Panc1 (cell line): ENCODE measurements at regions not wholly inside any gene's neighbourhood (a gene's known extent, or its start where the extent isn't known, plus 50 kb on each side); places are given as distances from the start of the nearest gene placed in this dataset.

Experiments
- ATAC-seq: fragments of 200-7000 bp; cut with Tn5 transposase; 2 replicates; pipeline ENCODE4 v1.9.1; 2020; ENCODE audit warnings: mild to moderate bottlenecking, moderate library complexity
- BruUV-seq: library from RNA; stranded (reverse); fragments of 400-500 nt; replicated peaks from 2 replicates; lab custom pipeline; 2021; lab: Mats Ljungman, UMichigan
- CTCF ChIA-PET: fragments of 300-600 bp; sonication (Branson Sonifier 250); formaldehyde crosslinking; loops from one replicate; lab custom pipeline; 2022; ENCODE audit warnings: antibody characterized with exemption; lab: Charles Lee
- POLR2A ChIA-PET: fragments of 300-600 bp; sonication (Branson Sonifier 250); formaldehyde crosslinking; loops from one replicate; lab custom pipeline; 2022; ENCODE audit warnings: antibody characterized with exemption; lab: Charles Lee
- DNase-seq: peaks from one replicate; pipeline ENCODE4 v3.0.0-alpha.2; 2010; ENCODE audit warnings: low read depth, low spot score
- H3K27ac ChIP-seq: 2 replicates; pipeline ENCODE4 v1.5.1; 2011; ENCODE audit warnings: mild to moderate bottlenecking, low read length, inconsistent platforms
- H3K27me3 ChIP-seq: fragments of 200-500 bp; sonication (Bioruptor generic); 2 replicates; pipeline ENCODE4 v1.6.0; 2014; ENCODE audit warnings: low read length, inconsistent platforms; ENCODE audit not compliant: control insufficient read depth, insufficient read depth
- H3K36me3 ChIP-seq: fragments of 200-500 bp; sonication (Bioruptor generic); 2 replicates; pipeline ENCODE4 v1.5.1; 2014; ENCODE audit warnings: inconsistent platforms, mild to moderate bottlenecking, low read length, moderate library complexity; ENCODE audit not compliant: control insufficient read depth, insufficient read depth
- H3K4me1 ChIP-seq: 2 replicates; pipeline ENCODE4 v1.5.1; 2011; ENCODE audit warnings: inconsistent platforms, mild to moderate bottlenecking, low read length, moderate library complexity; ENCODE audit not compliant: control insufficient read depth, insufficient read depth
- H3K4me3 ChIP-seq, 2 experiments: 2 replicates each; pipeline ENCODE4 v1.5.1; 2011 to 2012; ENCODE audit warnings: low read depth in 2 of 2, low read length in 2 of 2, mild to moderate bottlenecking in 2 of 2, inconsistent platforms in 1 of 2, moderate library complexity in 1 of 2
- H3K9me3 ChIP-seq: fragments of 200-500 bp; sonication (Bioruptor generic); 2 replicates; pipeline ENCODE4 v1.5.1; 2014; ENCODE audit warnings: low read depth, mild to moderate bottlenecking, inconsistent platforms, low read length, moderate library complexity; ENCODE audit not compliant: control insufficient read depth, insufficient read depth
- POLR2AphosphoS5 ChIP-seq: IDR thresholded peaks from 2 replicates; pipeline ENCODE4 v1.6.1; 2012; ENCODE audit warnings: mild to moderate bottlenecking, low read depth, low read length, moderate library complexity
- REST ChIP-seq, 2 experiments: IDR thresholded peaks; 2 replicates each; pipeline ENCODE4 v1.6.1; 2011 to 2012; ENCODE audit warnings: low read depth in 2 of 2, control low read depth in 1 of 2, low read length in 1 of 2, mild to moderate bottlenecking in 1 of 2, moderate library complexity in 1 of 2; ENCODE audit not compliant: insufficient read depth in 1 of 2
- SIN3A ChIP-seq: IDR thresholded peaks from 2 replicates; pipeline ENCODE4 v1.6.1; 2012; ENCODE audit warnings: low read depth, mild to moderate bottlenecking, low read length, moderate library complexity, borderline replicate concordance; ENCODE audit not compliant: insufficient read depth
- TCF7L2 ChIP-seq: IDR thresholded peaks from 2 replicates; pipeline ENCODE4 v1.6.1; 2011; ENCODE audit warnings: mild to moderate bottlenecking, low read depth, low read length, inconsistent platforms
- in situ Hi-C: cut with HindIII; loops from 2 replicates; pipeline ENCODE4 v1.10.0; 2016; ENCODE audit warnings: low sequenced_read_pairs, low pct_unique_long_range_greater_than_20kb
- intact Hi-C: fragments of 100-400 bp; cut with micrococcal nuclease; formaldehyde crosslinking; loops from one replicate; pipeline ENCODE4 v1.10.0; 2022; ENCODE audit not compliant: unreplicated experiment
- TF ChIP-seq, protein P1 (sequence below): fragments of 450-650 bp; IDR thresholded peaks from 2 replicates; pipeline ENCODE4 v1.5.1; 2017; ENCODE audit warnings: mild to moderate bottlenecking

- Histone ChIP-seq H3K27me3 (peaks cover 6% of the 10 kb centered on the region; the same call in 1 of the 2 replicates), H3K36me3 (no peaks in the 10 kb centered on the region), H3K9me3 (no peaks in the 10 kb centered on the region), H3K27ac (no peak overlapping the region), H3K4me1 (no peaks in the 10 kb centered on the region), H3K4me3 (no peak overlapping the region)
- ChIA-PET POLR2A (no interaction called here), CTCF (no interaction called here)
- in situ Hi-C loops (no loop called here), intact Hi-C loops (no loop called here)
- BruUV-seq: no TSS peak
- TF ChIP-seq, protein P1, sequence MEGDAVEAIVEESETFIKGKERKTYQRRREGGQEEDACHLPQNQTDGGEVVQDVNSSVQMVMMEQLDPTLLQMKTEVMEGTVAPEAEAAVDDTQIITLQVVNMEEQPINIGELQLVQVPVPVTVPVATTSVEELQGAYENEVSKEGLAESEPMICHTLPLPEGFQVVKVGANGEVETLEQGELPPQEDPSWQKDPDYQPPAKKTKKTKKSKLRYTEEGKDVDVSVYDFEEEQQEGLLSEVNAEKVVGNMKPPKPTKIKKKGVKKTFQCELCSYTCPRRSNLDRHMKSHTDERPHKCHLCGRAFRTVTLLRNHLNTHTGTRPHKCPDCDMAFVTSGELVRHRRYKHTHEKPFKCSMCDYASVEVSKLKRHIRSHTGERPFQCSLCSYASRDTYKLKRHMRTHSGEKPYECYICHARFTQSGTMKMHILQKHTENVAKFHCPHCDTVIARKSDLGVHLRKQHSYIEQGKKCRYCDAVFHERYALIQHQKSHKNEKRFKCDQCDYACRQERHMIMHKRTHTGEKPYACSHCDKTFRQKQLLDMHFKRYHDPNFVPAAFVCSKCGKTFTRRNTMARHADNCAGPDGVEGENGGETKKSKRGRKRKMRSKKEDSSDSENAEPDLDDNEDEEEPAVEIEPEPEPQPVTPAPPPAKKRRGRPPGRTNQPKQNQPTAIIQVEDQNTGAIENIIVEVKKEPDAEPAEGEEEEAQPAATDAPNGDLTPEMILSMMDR: no peak
- TF ChIP-seq SIN3A (no peak), TCF7L2 (no peak), REST (IDR thresholded peaks at IDR 0.05; ENCODE audit: insufficient read depth in 1 of 2, low read depth in 2 of 2, low read length in 1 of 2) (no peak), POLR2AphosphoS5 (no peak)
- DNase-seq (no peak), ATAC-seq (no peak)
These were observed 114.9 kb downstream of the UQCRFS1 start for GRCh38 chr19:29098091-29098490.

DNA sequence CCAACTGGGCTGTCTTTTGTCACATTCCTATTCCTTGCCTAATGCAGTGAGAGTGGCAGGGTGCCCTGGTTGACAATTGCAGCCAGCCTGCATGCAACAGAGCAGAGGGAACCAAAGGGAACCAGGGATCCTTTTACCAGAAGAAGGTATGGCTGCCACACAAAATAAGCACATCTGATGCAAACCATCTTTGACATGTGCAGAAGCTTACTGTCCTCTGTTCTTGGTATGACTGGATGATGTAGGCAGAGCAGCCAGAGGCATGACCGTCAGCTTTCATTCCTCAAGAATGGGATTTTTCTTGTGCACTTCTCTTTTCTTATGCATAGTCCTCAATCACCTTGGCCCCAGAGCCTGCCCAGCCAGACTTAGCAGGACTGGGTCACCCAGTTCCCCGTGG is 116.1 kb downstream of the UQCRFS1 start:
- H3K4me1 ChIP-seq: no peaks in the 10 kb centered on the region
- no peak overlapping the region for H3K27ac ChIP-seq
- no peak overlapping the region for H3K4me3 ChIP-seq
- TF ChIP-seq SIN3A: no peak
- TF ChIP-seq, protein P1: no peak
- TF ChIP-seq REST (IDR thresholded peaks at IDR 0.05; ENCODE audit: insufficient read depth in 1 of 2, low read depth in 2 of 2, low read length in 1 of 2): no peak
- TF ChIP-seq POLR2AphosphoS5: no peak
- TF ChIP-seq TCF7L2: no peak
- peaks cover 6% of the 10 kb centered on the region; the same call in 1 of the 2 replicates for H3K27me3 ChIP-seq
- POLR2A ChIA-PET: no interaction called here
- no peaks in the 10 kb centered on the region for H3K9me3 ChIP-seq
- ATAC-seq: no peak
- no peaks in the 10 kb centered on the region for H3K36me3 ChIP-seq
- intact Hi-C loops (no loop called here), in situ Hi-C loops (no loop called here)
- CTCF ChIA-PET: no interaction called here
- no TSS peak for BruUV-seq
- DNase-seq: no peak
